Fibroblast of lung (primary cell): ENCODE measurements at regions not wholly inside any gene's neighbourhood (a gene's known extent, or its start where the extent isn't known, plus 50 kb on each side); places are given as distances from the start of the nearest gene placed in this dataset.

ENCODE experiments used
- DNase-seq, 2 donors: peaks; one replicate each; pipeline versions ENCODE4 v3.0.0 to v3.0.0-alpha.2; 2010; ENCODE audit warnings: low read depth in 2 of 2
- H2AFZ ChIP-seq: 2 replicates; pipeline ENCODE4 v1.5.1; 2012; ENCODE audit warnings: low read length, control low read depth, inconsistent platforms
- H3K27ac ChIP-seq: 2 replicates; pipeline ENCODE4 v1.5.1; 2011; ENCODE audit warnings: low read length, control low read depth; ENCODE audit not compliant: insufficient read depth
- H3K27me3 ChIP-seq: 2 replicates; pipeline ENCODE4 v1.5.1; 2011; ENCODE audit warnings: mild to moderate bottlenecking, low read length; ENCODE audit not compliant: control insufficient read depth, insufficient read depth
- H3K36me3 ChIP-seq: 2 replicates; pipeline ENCODE4 v1.5.1; 2011; ENCODE audit warnings: low read length; ENCODE audit not compliant: control insufficient read depth, insufficient read depth
- H3K4me1 ChIP-seq: 2 replicates; pipeline ENCODE4 v1.5.1; 2011; ENCODE audit warnings: low read length; ENCODE audit not compliant: control insufficient read depth, insufficient read depth; ENCODE audit errors: extremely low read depth
- H3K4me2 ChIP-seq: 2 replicates; pipeline ENCODE4 v1.5.1; 2011; ENCODE audit warnings: low read length, control low read depth; ENCODE audit not compliant: insufficient read depth; ENCODE audit errors: extremely low read depth
- H3K4me3 ChIP-seq, 4 experiments: fragments of 200-600 bp in 1 of 4; sonication (generic) in 1 of 4; replicated peaks in 1 of 4; 2 replicates each; pipeline ENCODE4 v1.5.1; 2011 to 2016; ENCODE audit warnings: low read length in 4 of 4, low read depth in 3 of 4, mild to moderate bottlenecking in 3 of 4, control low read depth in 2 of 4, inconsistent platforms in 1 of 4, mixed read lengths in 1 of 4; ENCODE audit not compliant: insufficient read depth in 1 of 4; ENCODE audit errors: control extremely low read depth in 1 of 4
- H3K79me2 ChIP-seq: 2 replicates; pipeline ENCODE4 v1.5.1; 2012; ENCODE audit warnings: mild to moderate bottlenecking, low read length, inconsistent platforms; ENCODE audit not compliant: control insufficient read depth, insufficient read depth
- H3K9ac ChIP-seq: 2 replicates; pipeline ENCODE4 v1.5.1; 2011; ENCODE audit warnings: mild to moderate bottlenecking, low read length, control low read depth; ENCODE audit not compliant: insufficient read depth
- H3K9me3 ChIP-seq: 2 replicates; pipeline ENCODE4 v1.5.1; 2012; ENCODE audit warnings: low read depth, low read length; ENCODE audit not compliant: control insufficient read depth, insufficient read depth
- H4K20me1 ChIP-seq: 2 replicates; pipeline ENCODE4 v1.5.1; 2011; ENCODE audit warnings: low read length; ENCODE audit not compliant: control insufficient read depth, insufficient read depth; ENCODE audit errors: extremely low read depth
- CTCF ChIP-seq, 2 donors: IDR thresholded peaks in 1 of 2; conservative IDR thresholded peaks in 1 of 2; 1 replicate in 1 of 2; 2 replicates in 1 of 2; pipeline ENCODE4 v1.5.1; 2011 to 2012; ENCODE audit warnings: low read length in 2 of 2, control low read depth in 1 of 2, inconsistent platforms in 1 of 2, low read depth in 1 of 2, mild to moderate bottlenecking in 1 of 2
- EZH2 ChIP-seq: IDR thresholded peaks from 2 replicates; pipeline ENCODE4 v1.5.1; 2012; ENCODE audit warnings: low read length, control low read depth, mild to moderate bottlenecking; ENCODE audit errors: missing control alignments

GRCh38 chr4:96646146-96646545 lies 806.3 kb downstream of the PDHA2 start:
- DNase-seq, result no peak
- no peak overlapping the region for H3K9ac ChIP-seq
- no peak overlapping the region for H3K27ac ChIP-seq
- no peaks in the 10 kb centered on the region for H3K4me1 ChIP-seq
- H3K4me2 ChIP-seq, result no peak overlapping the region
- no peaks in the 10 kb centered on the region for H3K9me3 ChIP-seq
- no peaks in the 10 kb centered on the region for H3K27me3 ChIP-seq
- TF ChIP-seq EZH2, result no peak
- no peak overlapping the region for H2AFZ ChIP-seq
- no peak overlapping the region for H3K4me3 ChIP-seq
- no peaks in the 10 kb centered on the region for H3K36me3 ChIP-seq
- no peaks in the 10 kb centered on the region for H4K20me1 ChIP-seq
- no peaks in the 10 kb centered on the region for H3K79me2 ChIP-seq

GRCh38 chr4:96649536-96649935 lies 809.6 kb downstream of the PDHA2 start:
- Histone ChIP-seq H2AFZ (no peak overlapping the region), H3K9me3 (no peaks in the 10 kb centered on the region), H3K4me2 (no peak overlapping the region), H3K4me1 (no peaks in the 10 kb centered on the region), H3K9ac (no peak overlapping the region), H3K27me3 (no peaks in the 10 kb centered on the region), H4K20me1 (no peaks in the 10 kb centered on the region), H3K27ac (no peak overlapping the region), H3K4me3 (no peak overlapping the region), H3K36me3 (no peaks in the 10 kb centered on the region), H3K79me2 (no peaks in the 10 kb centered on the region)
- DNase-seq, result peak in 1 of 2 donors; percentile 90
- TF ChIP-seq EZH2, result no peak
- no peak for TF ChIP-seq CTCF (conservative IDR thresholded peaks at IDR 0.05 in 1 of 2, IDR thresholded peaks at IDR 0.05 in 1 of 2; ENCODE audit: low read depth in 1 of 2, low read length in 2 of 2)

DNA sequence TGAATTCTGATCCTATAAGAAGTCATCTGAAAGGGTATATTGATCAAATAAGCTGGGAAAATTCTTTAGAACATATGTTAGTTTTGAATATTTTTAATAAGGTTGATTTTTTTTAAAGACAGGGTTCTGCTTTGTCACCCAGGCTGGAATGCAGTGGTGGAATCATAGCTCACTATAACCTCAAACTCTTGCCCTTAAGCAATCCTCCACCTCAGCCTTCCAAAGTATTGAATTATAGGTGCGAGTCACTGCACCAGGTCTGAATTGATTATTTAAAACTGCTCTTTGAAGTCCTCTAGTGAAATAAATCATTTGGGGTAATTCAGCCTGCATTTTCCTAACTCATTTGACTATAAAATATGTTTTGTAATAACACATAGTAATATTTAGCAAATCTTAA lies 812.3 kb downstream of the PDHA2 start:
- peak in 1 of 2 donors; percentile 58 for DNase-seq
- no peak overlapping the region for H3K27ac ChIP-seq
- H3K4me3 ChIP-seq, result no peak overlapping the region
- H4K20me1 ChIP-seq, result no peaks in the 10 kb centered on the region
- TF ChIP-seq CTCF (conservative IDR thresholded peaks at IDR 0.05 in 1 of 2, IDR thresholded peaks at IDR 0.05 in 1 of 2; ENCODE audit: low read depth in 1 of 2, low read length in 2 of 2), result no peak
- no peak for TF ChIP-seq EZH2
- no peaks in the 10 kb centered on the region for H3K27me3 ChIP-seq
- no peak overlapping the region for H2AFZ ChIP-seq
- no peaks in the 10 kb centered on the region for H3K36me3 ChIP-seq
- no peaks in the 10 kb centered on the region for H3K9me3 ChIP-seq
- H3K79me2 ChIP-seq, result no peaks in the 10 kb centered on the region
- no peak overlapping the region for H3K4me2 ChIP-seq
- no peak overlapping the region for H3K9ac ChIP-seq
- H3K4me1 ChIP-seq, result no peaks in the 10 kb centered on the region
